ENCODE measurements at regions not wholly inside any gene's neighbourhood (a gene's known extent, or its start where the extent isn't known, plus 50 kb on each side); places are given as distances from the start of the nearest gene placed in this dataset.
"Not testable (repeated sequence)": the region's sequence is repeated elsewhere in the genome, so short reads cannot be mapped to it uniquely, and the experiment has no call there.

DNA sequence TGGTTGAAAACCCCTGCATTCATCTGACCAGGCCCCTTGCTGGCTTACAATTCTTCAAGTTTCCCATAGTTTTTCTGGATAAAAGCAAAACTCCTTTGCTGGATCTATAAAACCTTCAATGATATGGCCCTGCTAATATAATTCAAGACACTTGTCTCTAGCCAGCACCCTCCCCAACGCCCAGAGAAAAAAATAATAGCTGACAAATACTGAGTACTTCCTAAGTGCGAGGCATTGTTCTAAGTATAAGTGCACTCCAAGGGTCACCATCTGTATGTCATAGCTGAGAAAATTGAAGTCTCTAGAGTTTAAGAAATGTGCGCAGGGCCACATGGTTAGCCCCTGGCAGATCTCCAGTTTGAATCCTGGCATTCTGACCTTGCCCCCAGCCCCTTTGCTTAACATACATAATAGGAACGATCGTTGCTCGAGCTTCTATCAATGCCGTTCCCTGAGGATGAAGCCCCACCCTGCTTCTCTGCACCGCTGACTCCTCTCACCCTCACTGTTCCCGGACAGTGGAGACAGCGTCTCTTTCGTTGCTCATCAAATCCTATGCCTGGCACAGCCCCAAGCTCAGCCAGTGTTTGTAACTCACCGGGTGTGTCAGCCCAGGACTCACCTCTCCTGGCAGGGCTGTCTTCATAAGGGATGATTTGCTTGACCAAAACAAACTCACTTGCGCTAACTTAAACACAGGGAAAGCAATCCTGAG is 377.1 kb upstream of the PROK2 start:
- no peak for DNase-seq (ENCODE audit: low spot score in 2 of 2)
- Histone ChIP-seq H3K4me1 (no peaks in the 10 kb centered on the region), H3K27me3 (ENCODE audit: low read depth) (no peaks in the 10 kb centered on the region), H3K4me3 (no peak overlapping the region), H3K9me3 (no peaks in the 10 kb centered on the region), H3K36me3 (replicated peaks) (no peaks in the 10 kb centered on the region)
- in situ Hi-C loops (cut with MboI; ENCODE audit: low sequenced_read_pairs), result no loop called here

DNA sequence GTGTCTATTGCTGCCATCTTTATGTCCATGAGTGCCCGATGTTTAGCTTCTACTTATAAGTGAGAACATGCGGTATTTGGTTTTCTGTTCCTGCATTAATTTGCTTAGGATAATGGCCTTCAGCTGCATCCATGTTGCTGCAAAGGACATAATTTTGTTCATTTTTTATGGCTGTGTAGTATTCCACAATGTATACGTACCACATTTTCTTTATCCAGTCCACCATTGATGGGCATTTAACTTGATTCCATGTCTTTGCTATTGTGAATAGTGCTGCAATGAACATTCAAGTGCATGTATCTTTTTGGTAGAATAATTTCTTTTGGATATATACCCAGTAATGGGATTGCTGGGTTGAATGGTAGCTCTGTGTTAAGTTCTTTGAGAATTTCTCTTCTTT is 376.3 kb upstream of the PROK2 start:
- H3K4me1 ChIP-seq; H3K36me3 ChIP-seq (replicated peaks); in situ Hi-C loops (cut with MboI; ENCODE audit: low sequenced_read_pairs); H3K27me3 ChIP-seq (ENCODE audit: low read depth); H3K9me3 ChIP-seq; DNase-seq (ENCODE audit: low spot score in 2 of 2); H3K4me3 ChIP-seq: not testable (repeated sequence)

DNA sequence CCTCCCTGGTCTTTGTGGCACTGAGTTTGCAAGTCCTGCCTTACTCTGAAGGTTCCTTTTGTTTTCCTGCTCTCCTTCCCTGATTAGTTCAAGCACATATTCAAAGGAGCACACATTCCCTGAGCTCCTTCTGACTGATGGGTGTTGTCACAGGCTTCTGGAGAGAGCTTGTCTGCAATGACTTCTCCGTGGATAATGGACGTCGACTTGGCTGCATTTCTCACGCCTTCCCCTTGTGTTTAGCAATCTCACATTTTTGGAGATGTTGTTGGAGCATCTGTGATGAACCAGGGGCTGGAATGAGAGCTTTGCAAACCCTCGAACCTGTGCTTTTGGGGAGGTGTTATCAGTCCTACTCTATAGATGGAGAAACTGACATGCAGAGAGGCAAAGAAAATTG is 375.4 kb upstream of the PROK2 start:
- Histone ChIP-seq H3K4me3 (no peak overlapping the region), H3K9me3 (no peaks in the 10 kb centered on the region), H3K36me3 (replicated peaks) (no peaks in the 10 kb centered on the region), H3K27me3 (ENCODE audit: low read depth) (no peaks in the 10 kb centered on the region), H3K4me1 (no peaks in the 10 kb centered on the region)
- DNase-seq (ENCODE audit: low spot score in 2 of 2), result no peak
- in situ Hi-C loops (cut with MboI; ENCODE audit: low sequenced_read_pairs), result no loop called here

DNA sequence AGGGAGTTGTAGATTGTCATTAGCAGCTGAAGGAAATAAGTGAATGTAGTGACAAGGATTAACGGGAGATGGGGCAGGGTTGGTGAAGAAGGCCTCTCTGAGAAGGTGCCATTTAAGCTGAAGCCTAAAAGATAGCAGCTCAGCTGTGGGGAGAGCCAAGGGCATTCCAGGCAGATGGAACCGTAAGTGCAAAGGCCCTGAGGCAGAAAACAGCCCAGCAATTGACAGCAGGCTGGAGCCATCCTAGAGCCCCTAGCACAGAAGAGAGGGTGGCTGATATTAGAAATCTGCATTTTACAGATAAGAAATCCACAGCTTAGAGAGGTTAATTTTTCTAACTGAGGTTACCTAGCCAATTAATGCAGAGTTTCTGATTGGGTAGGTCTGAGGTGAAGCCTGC is 374.5 kb upstream of the PROK2 start:
- H3K4me1 ChIP-seq, result no peaks in the 10 kb centered on the region
- no peaks in the 10 kb centered on the region for H3K27me3 ChIP-seq (ENCODE audit: low read depth)
- in situ Hi-C loops (cut with MboI; ENCODE audit: low sequenced_read_pairs), result no loop called here
- DNase-seq (ENCODE audit: low spot score in 2 of 2), result no peak
- no peaks in the 10 kb centered on the region for H3K36me3 ChIP-seq (replicated peaks)
- H3K9me3 ChIP-seq, result no peaks in the 10 kb centered on the region
- no peak overlapping the region for H3K4me3 ChIP-seq

DNA sequence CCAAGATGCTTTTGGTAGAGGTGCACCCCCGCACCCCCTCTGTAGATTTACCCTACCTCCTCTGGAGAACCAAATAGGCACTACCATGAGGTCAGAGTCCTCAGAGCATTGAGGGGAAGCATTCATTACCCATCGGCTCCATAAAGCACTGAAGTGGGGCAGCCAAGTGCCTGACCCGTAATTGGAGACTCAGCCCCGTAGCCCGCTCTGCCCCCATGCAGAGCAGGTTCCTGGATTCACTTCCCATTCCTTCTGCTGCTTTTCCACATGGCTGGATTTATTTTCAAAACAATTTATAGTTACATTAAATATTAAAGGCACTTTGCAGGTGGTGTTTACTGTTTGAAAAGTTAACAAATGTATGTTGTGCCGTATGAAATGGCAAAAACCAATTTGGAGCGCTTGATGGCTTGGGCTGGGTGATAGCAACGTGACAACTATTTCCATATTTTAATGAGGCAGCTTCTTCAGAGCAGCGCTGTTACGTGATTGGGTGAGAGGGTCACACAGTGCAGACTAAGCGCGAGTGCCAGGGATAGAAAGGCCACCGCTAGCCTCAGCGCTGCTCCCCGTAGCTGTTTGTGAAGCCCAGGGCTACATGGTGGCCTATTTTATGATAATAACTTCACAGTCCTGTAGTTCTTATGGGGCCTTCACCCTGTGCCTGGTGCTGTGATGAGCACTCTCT is 373.8 kb upstream of the PROK2 start:
- DNase-seq (ENCODE audit: low spot score in 2 of 2), result no peak
- Histone ChIP-seq H3K9me3 (no peaks in the 10 kb centered on the region), H3K4me3 (no peak overlapping the region), H3K27me3 (ENCODE audit: low read depth) (no peaks in the 10 kb centered on the region), H3K4me1 (no peaks in the 10 kb centered on the region), H3K36me3 (replicated peaks) (no peaks in the 10 kb centered on the region)
- in situ Hi-C loops (cut with MboI; ENCODE audit: low sequenced_read_pairs), result no loop called here

DNA sequence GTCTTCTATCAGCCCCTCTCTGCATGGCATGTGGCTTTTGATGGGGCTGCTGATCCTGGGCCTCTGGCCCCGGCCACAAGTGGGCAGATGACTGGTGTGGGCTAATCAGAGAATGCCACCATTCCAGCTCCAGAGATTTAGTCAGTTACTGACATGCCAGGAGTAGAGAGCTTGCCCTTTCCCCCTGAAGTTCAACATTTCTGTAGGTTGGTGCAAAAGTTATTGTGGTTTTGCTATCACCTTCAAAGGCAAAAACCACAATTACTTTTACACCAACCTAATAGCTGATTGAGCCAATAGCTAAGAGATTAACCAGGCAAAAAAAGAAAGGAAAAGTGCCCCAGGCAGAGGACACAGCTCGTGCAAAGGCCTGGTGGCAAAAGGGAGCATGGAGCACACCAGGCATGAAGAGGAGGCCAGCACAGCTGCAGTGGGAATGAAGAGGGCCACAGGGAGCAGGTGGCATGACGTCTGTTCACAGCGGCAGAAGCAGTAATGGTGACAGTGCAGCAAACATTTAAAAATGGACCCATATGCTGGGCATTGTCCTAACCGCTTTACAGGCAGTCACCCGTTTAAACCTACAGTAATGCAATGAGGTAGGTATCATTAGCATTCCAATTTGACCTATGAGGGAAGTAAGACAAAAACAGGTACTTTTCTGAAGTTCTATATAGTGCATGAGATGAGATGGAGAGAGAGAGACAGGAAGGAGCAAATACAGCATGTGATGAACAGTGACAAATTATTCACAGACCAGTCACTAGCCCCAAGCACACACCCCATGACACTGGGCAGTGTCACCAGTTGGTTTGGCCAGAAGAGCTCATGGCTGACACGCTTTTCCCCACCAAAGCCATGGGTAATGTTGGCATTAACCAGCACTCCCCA is 373.0 kb upstream of the PROK2 start:
- no peaks in the 10 kb centered on the region for H3K36me3 ChIP-seq (replicated peaks)
- no peak overlapping the region for H3K4me3 ChIP-seq
- H3K4me1 ChIP-seq, result peaks cover under 1% of the 10 kb centered on the region; the same call in 1 of the 2 replicates
- no peak for DNase-seq (ENCODE audit: low spot score in 2 of 2)
- H3K9me3 ChIP-seq, result no peaks in the 10 kb centered on the region
- in situ Hi-C loops (cut with MboI; ENCODE audit: low sequenced_read_pairs), result no loop called here
- no peaks in the 10 kb centered on the region for H3K27me3 ChIP-seq (ENCODE audit: low read depth)

DNA sequence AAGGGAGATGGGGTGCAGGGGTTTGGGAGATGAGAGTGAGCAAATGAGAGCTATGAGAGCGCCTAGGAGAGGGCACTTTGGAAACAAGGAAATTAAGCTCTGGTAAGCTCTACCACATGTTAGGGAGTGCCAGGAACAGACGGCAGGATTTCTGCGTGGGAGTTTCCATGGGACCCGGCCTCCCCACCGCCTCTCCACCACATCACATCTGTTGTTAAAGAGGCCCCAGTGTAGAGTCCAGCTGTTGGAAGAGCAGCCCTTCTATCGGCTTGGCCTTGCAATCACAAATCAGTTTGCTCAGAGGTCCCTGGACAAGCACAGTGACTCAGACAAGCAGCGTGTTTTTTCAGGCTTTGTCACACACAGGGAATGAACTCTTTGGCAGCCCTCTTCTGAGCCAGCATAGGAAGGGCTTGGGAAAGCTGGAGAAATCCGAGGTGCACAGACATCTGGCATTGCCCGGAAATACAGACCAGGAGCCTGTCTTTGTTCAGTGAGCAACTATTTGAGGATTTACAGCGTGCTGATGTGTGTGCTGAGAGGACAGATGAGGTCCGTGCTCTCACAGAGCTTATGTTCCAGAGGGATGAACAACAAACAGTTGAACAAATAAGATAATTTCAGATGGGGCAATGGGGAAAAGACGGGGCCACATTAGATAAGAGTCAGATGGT is 370.6 kb upstream of the PROK2 start:
- in situ Hi-C loops (cut with MboI; ENCODE audit: low sequenced_read_pairs), result no loop called here
- no peak for DNase-seq (ENCODE audit: low spot score in 2 of 2)
- H3K36me3 ChIP-seq (replicated peaks), result no peaks in the 10 kb centered on the region
- H3K9me3 ChIP-seq, result no peaks in the 10 kb centered on the region
- no peaks in the 10 kb centered on the region for H3K27me3 ChIP-seq (ENCODE audit: low read depth)
- H3K4me1 ChIP-seq, result peaks cover 2% of the 10 kb centered on the region; the same call in 1 of the 2 replicates
- H3K4me3 ChIP-seq, result no peak overlapping the region

DNA sequence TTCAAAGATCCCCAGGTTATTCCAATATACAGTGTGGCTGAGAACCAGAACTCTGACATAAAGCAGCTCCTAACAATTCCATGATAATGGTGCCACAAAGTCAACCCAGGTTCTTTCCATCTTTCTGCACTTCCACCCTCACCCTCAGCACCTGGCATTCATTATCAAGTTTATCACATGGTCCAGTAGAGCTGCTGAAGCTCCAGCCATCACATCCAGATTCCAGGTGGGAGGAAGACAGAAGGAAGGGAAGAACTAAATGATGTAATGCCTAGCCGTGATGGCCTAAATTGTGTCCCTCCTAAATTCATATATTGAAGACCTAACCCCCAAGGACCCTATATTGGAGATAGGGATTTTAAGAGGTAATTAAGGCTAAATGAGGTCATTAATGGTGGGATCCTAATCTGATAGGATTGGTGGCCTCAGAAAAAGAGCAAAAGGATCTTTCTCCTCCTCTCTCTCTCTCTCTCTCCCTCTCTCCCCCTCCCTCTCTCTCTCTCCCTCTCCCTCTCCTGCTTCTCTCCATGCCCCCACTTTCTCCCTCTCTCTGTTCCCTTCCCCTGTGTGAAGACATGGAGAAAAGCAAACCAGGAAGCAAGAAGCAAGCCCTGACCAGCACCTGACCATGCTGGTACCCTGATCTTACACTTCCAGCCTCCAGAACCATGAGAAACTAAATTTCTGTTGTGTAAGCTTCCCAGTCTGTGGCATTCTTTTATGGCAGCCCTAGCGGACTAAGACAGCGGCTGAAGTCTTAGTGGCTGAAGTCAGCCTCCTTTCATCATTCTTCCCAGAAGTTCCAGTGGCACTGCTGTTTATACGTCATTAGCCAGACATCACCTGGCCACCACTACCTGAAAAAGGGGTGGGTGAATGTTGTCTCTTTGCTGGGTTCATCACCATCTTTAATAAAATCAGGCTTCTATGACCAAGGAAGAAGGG is 369.7 kb upstream of the PROK2 start:
- Histone ChIP-seq H3K27me3 (ENCODE audit: low read depth) (no peaks in the 10 kb centered on the region), H3K36me3 (replicated peaks) (no peaks in the 10 kb centered on the region), H3K4me1 (peaks cover 2% of the 10 kb centered on the region; the same call in 1 of the 2 replicates), H3K4me3 (no peak overlapping the region), H3K9me3 (no peaks in the 10 kb centered on the region)
- in situ Hi-C loops (cut with MboI; ENCODE audit: low sequenced_read_pairs), result no loop called here
- DNase-seq (ENCODE audit: low spot score in 2 of 2), result no peak

DNA sequence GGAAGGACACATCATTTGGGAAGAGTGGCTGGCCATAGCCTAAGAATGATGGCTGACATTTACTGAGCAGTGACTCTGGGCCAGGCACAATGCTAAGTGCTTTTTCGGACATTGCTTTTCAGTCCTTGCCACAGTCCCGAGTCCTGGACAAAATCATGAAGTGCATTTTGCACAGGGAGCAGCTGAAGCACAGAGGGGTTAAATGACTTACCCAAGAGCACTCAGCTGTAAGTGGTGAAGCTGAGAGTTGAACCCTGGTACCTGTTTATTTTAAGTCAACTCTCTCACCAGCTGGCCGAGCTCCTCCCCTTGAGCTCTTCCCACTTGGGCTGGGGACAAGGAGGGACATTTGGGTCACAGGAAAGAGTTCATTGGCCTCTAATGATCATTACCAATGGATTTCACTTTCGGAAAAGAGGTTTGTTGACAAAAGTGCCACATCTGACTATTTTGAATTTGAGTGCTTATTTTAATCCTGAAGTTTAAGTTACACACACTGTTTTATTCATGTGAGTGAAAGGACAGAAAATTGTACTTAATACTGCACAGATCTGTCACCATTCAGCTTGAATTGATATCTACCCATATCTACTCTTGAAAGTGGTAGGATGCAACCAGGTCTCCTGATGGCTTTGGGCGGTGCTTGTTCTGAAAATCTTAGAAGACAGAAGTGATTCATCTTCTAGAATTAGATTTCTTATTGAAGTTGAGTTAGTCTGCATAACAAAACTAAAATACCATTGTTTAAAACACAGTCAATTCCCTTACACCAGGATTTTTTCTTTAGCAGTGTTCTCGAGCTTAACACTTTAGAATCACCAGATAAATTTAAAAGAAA is 368.7 kb upstream of the PROK2 start:
- Histone ChIP-seq H3K9me3 (no peaks in the 10 kb centered on the region), H3K27me3 (ENCODE audit: low read depth) (no peaks in the 10 kb centered on the region), H3K4me3 (no peak overlapping the region), H3K4me1 (peaks cover 2% of the 10 kb centered on the region; the same call in 1 of the 2 replicates), H3K36me3 (replicated peaks) (no peaks in the 10 kb centered on the region)
- DNase-seq (ENCODE audit: low spot score in 2 of 2), result no peak
- in situ Hi-C loops (cut with MboI; ENCODE audit: low sequenced_read_pairs), result no loop called here

DNA sequence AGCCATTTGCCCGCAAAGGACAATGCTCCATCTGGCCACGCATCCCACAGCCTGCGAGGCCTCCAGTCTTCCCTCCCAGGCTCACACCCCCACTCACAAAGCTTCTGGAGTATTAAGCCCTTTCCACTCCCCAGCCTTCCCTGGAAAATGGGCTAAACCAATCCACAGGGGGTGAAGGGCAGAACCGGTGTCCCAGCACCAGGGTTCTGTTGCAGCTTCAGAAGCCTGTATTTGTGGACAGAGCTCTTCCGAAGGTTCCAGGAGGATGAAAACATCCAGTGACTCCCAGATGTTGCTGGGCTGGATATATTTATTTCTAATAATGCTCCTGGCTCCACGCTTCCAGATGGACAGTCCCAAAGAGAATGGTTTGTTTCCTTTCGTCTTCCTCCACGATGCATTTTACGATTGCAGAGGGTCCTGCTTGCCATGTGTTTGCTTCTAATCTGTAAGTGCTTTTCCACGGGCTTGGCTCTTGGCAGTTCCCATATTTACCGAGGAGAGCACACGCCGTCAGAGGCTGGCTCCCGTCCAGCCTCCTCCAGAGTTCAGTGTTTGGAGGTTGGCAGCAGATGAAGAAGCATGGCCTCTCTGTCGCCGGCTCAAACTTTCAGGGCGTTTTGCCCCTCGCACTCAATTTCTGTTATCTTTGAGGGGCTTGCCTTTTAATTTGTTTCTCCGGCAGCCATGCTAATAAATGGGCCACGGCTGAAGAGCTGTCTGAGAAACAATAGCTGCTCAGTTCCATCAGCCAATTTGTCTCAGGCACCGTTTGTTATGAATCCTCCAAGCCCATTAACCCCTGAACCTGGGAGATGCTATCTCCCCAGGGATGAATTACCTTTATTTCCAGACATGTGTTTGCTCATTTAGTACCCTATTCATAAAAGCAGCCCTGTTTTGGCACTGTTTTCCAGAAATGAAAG is 367.9 kb upstream of the PROK2 start:
- Histone ChIP-seq H3K4me1 (peaks cover 2% of the 10 kb centered on the region; the same call in 1 of the 2 replicates), H3K27me3 (ENCODE audit: low read depth) (no peaks in the 10 kb centered on the region), H3K4me3 (peak overlapping the region; percentile 18), H3K9me3 (no peaks in the 10 kb centered on the region), H3K36me3 (replicated peaks) (no peaks in the 10 kb centered on the region)
- in situ Hi-C loops (cut with MboI; ENCODE audit: low sequenced_read_pairs), result no loop called here
- DNase-seq (ENCODE audit: low spot score in 2 of 2), result peak; percentile 28 to 52

DNA sequence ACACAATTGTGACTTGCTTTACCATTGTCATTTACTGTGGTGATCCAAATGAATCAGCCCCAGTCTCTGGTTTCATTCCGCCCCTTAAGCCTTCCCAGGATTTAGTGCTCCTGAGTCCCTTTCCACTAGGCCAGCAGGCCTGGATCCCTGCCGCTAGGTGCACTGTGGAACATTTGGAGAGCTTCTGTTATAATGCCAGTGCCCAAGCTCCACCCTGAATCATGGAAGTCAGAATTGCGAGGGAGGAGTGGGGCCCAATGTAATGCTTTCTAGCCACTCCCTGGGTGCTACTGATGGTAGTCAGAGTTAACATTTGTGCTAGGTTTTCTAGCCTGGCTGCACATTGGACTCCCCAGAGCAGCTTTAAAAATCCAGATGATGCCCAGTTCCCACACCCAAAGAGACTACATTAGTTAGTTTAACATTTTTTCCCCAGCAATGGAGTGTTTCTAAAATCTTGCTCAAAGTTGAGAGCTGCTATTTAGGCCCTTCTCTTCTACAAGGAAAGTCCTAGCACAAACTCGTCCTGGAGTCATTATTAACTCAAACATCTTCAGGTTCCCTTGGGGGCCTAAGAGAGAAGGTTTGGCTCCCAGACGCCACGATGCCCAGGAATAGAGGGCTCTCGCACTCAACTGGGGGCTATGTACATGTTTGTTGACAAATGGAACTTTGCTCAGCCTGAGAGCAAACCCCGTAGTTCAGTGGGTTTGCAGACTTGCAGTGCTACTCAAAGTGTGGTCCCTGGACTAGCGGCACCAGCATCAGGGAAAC is 366.7 kb upstream of the PROK2 start:
- in situ Hi-C loops (cut with MboI; ENCODE audit: low sequenced_read_pairs), result no loop called here

More for the DNA sequence above, 366.7 kb upstream of the PROK2 start:
- Histone ChIP-seq H3K9me3 (no peaks in the 10 kb centered on the region), H3K27me3 (ENCODE audit: low read depth) (no peaks in the 10 kb centered on the region), H3K36me3 (replicated peaks) (no peaks in the 10 kb centered on the region), H3K4me1 (peaks cover 2% of the 10 kb centered on the region; the same call in 1 of the 2 replicates), H3K4me3 (no peak overlapping the region)
- no peak for DNase-seq (ENCODE audit: low spot score in 2 of 2)
